ENCODE measurements at regions not wholly inside any gene's neighbourhood (a gene's known extent, or its start where the extent isn't known, plus 50 kb on each side); places are given as distances from the start of the nearest gene placed in this dataset.

GRCh38 chr4:180009316-180009715 lies 2233.9 kb upstream of the TENM3 start:
- no peak overlapping the region for H4K91ac ChIP-seq (ENCODE audit: insufficient read depth, low read depth, low read length)
- DNase-seq (peak; percentile 28), ATAC-seq (ENCODE audit: low read depth) (no peak)
- no peaks in the 10 kb centered on the region for H3K4me1 ChIP-seq (ENCODE audit: control insufficient read depth, insufficient read depth, low read length)
- no peak overlapping the region for H4K8ac ChIP-seq (ENCODE audit: low read depth in 2 of 2, low read length in 2 of 2)
- no peak overlapping the region for H3K9ac ChIP-seq (ENCODE audit: low read depth, low read length)
- H2BK15ac ChIP-seq (ENCODE audit: low read depth, low read length), result no peak overlapping the region
- no peak overlapping the region for H3K14ac ChIP-seq (replicated peaks; ENCODE audit: low read depth, low read length)
- H2AFZ ChIP-seq (replicated peaks; ENCODE audit: low read length, poor library complexity), result no peak overlapping the region
- no peak overlapping the region for H2BK5ac ChIP-seq (ENCODE audit: low read depth, low read length, poor library complexity, severe bottlenecking)
- H3K18ac ChIP-seq (ENCODE audit: low read depth, low read length), result no peak overlapping the region
- POLR2A ChIA-PET (ENCODE audit: unreplicated experiment), result no interaction called here
- H3K56ac ChIP-seq (ENCODE audit: extremely low read depth, insufficient read depth, low read length), result no peak overlapping the region
- H2AK9ac ChIP-seq (replicated peaks; ENCODE audit: low read depth, low read length, poor library complexity), result no peak overlapping the region
- no TSS peak for BruUV-seq (replicated peaks)
- no peak overlapping the region for H3K23ac ChIP-seq (ENCODE audit: low read depth, low read length)
- no peaks in the 10 kb centered on the region for H3K9me1 ChIP-seq (ENCODE audit: insufficient read depth, low read length)
- no peak overlapping the region for H3K4ac ChIP-seq (ENCODE audit: low read depth, low read length)
- no peak overlapping the region for H4K5ac ChIP-seq (ENCODE audit: low read depth, low read length)
- no peak overlapping the region for H2AK5ac ChIP-seq (ENCODE audit: low read depth, low read length)
- no peaks in the 10 kb centered on the region for H3K36me3 ChIP-seq (ENCODE audit: control insufficient read depth, insufficient read depth, low read length)
- intact Hi-C loops (cut with micrococcal nuclease), result no loop called here
- H3K9me3 ChIP-seq (ENCODE audit: control insufficient read depth, insufficient read depth, low read length), result no peaks in the 10 kb centered on the region
- H3K4me2 ChIP-seq (ENCODE audit: low read depth, low read length), result no peak overlapping the region
- H2BK120ac ChIP-seq (ENCODE audit: low read depth, low read length), result no peak overlapping the region
- no peak overlapping the region for H3K4me3 ChIP-seq (ENCODE audit: insufficient read depth, low read depth, low read length)
- H3K27ac ChIP-seq (ENCODE audit: insufficient read depth, low read length), result no peak overlapping the region
- no peaks in the 10 kb centered on the region for H3K27me3 ChIP-seq (ENCODE audit: control insufficient read depth, insufficient read depth, low read length)
- WGBS, 2 experiments (ENCODE audit: extremely low coverage in 2 of 2, insufficient read length in 1 of 2), result no CpG with 5 or more reads among the region's 2 CpGs
- dilution Hi-C loops (cut with HindIII; ENCODE audit: low sequenced_read_pairs, unreplicated experiment), result no loop called here
- CTCF ChIA-PET, result no interaction called here
- no peak for TF ChIP-seq MAZ (IDR thresholded peaks at IDR 0.05; ENCODE audit: borderline replicate concordance, low read depth, low read length)
- peak; percentile 28; the same call in 1 of the 2 replicates for TF ChIP-seq BHLHE40 (IDR thresholded peaks at IDR 0.05; ENCODE audit: low read depth, low read length)
- no peak for TF ChIP-seq RFX5 (IDR thresholded peaks at IDR 0.05; ENCODE audit: low read depth, low read length)
- H4K20me1 ChIP-seq (ENCODE audit: insufficient read depth, low read length), result no peaks in the 10 kb centered on the region
- H3K79me1 ChIP-seq (ENCODE audit: low read depth in 1 of 2, low read length in 2 of 2), result no peaks in the 10 kb centered on the region
- H2BK20ac ChIP-seq (ENCODE audit: low read depth, low read length), result no peak overlapping the region; the same call in 1 of the 2 replicates
- in situ Hi-C loops (cut with MboI; ENCODE audit: low sequenced_read_pairs), result no loop called here

Measured in IMR-90 (cell line).